HCT116 (cell line): ENCODE measurements at regions not wholly inside any gene's neighbourhood (a gene's known extent, or its start where the extent isn't known, plus 50 kb on each side); places are given as distances from the start of the nearest gene placed in this dataset.

Source experiments
- ATAC-seq: fragments of 200-7000 bp; cut with Tn5 transposase; 2 replicates; pipeline ENCODE4 v1.9.1; 2020; ENCODE audit warnings: mild to moderate bottlenecking, moderate library complexity
- BruUV-seq: library from RNA; stranded (reverse); fragments of 400-500 nt; replicated peaks from 2 replicates; lab custom pipeline; 2021; lab: Mats Ljungman, UMichigan
- CTCF ChIA-PET: fragments of 300-600 bp; sonication (Branson Sonifier 250); formaldehyde crosslinking; loops from one replicate; lab custom pipeline; 2021; ENCODE audit warnings: antibody characterized with exemption; lab: Charles Lee
- POLR2A ChIA-PET: fragments of 300-600, 350-600 bp; sonication (Branson Sonifier 250); formaldehyde crosslinking; loops from one replicate; lab custom pipeline; 2021; ENCODE audit warnings: antibody characterized with exemption; lab: Charles Lee
- RAD21 ChIA-PET, 2 experiments: fragments of 300-600 bp; sonication (Branson Sonifier 250); formaldehyde crosslinking; loops; one replicate each; lab custom pipeline; 2023; ENCODE audit warnings: low total read pairs in 2 of 2; ENCODE audit not compliant: uncharacterized antibody in 2 of 2, unreplicated experiment in 2 of 2, low non-redundant PET in 1 of 2; lab: Charles Lee
- DNase-seq: peaks from one replicate; pipeline ENCODE4 v3.0.0-alpha.2; 2010; ENCODE audit warnings: low read depth, low spot score
- H2AFZ ChIP-seq: fragments of 200-600 bp; shearing (Covaris generic), sonication (generic); 2 replicates; pipeline ENCODE4 v1.6.1; 2017; ENCODE audit warnings: low read depth, mixed run types, mixed read lengths, antibody characterized with exemption, low read length; ENCODE audit not compliant: poor library complexity, severe bottlenecking
- H3K27ac ChIP-seq: 2 replicates; pipeline ENCODE4 v1.5.1; 2012; ENCODE audit warnings: low read depth, low read length
- H3K27me3 ChIP-seq: fragments of 200-600 bp; sonication (generic); 2 replicates; pipeline ENCODE4 v1.6.1; 2016; ENCODE audit warnings: mixed run types, low read length, mixed read lengths; ENCODE audit not compliant: insufficient read depth
- H3K36me3 ChIP-seq, 2 experiments: fragments of 200-500 bp in 1 of 2; fragments of 200-600 bp in 1 of 2; sonication (Bioruptor generic) in 1 of 2; sonication (generic) in 1 of 2; 2 replicates each; pipeline versions ENCODE4 v1.5.1 to v1.6.1; 2014 to 2016; ENCODE audit warnings: low read length in 2 of 2, inconsistent platforms in 1 of 2, mixed read lengths in 1 of 2, mixed run types in 1 of 2; ENCODE audit not compliant: insufficient read depth in 2 of 2, control insufficient read depth in 1 of 2
- H3K4me1 ChIP-seq, 2 experiments: fragments of 200-600 bp in 1 of 2; sonication (generic) in 1 of 2; 2 replicates each; pipeline versions ENCODE4 v1.5.1 to v1.6.1; 2012 to 2017; ENCODE audit warnings: low read length in 2 of 2, inconsistent platforms in 1 of 2, mild to moderate bottlenecking in 1 of 2, mixed read lengths in 1 of 2, mixed run types in 1 of 2, moderate library complexity in 1 of 2; ENCODE audit not compliant: insufficient read depth in 2 of 2, control insufficient read depth in 1 of 2
- H3K4me2 ChIP-seq: fragments of 200-600 bp; sonication (generic); 2 replicates; pipeline ENCODE4 v1.6.1; 2017; ENCODE audit warnings: mixed run types, low read length, mixed read lengths
- H3K4me3 ChIP-seq, 2 experiments: fragments of 200-600 bp in 1 of 2; sonication (generic) in 1 of 2; replicated peaks in 1 of 2; 2 replicates each; pipeline ENCODE4 v1.5.1; 2011 to 2016; ENCODE audit warnings: low read length in 2 of 2, control low read depth in 1 of 2, low read depth in 1 of 2, mild to moderate bottlenecking in 1 of 2, mixed read lengths in 1 of 2, mixed run types in 1 of 2
- H3K79me2 ChIP-seq: fragments of 200-600 bp; sonication (generic); 2 replicates; pipeline ENCODE4 v1.6.1; 2017; ENCODE audit warnings: mild to moderate bottlenecking, mixed run types, low read length, moderate library complexity, mixed read lengths; ENCODE audit not compliant: insufficient read depth
- H3K9ac ChIP-seq: fragments of 200-600 bp; sonication (generic); 2 replicates; pipeline ENCODE4 v1.6.1; 2016; ENCODE audit warnings: low read length, mixed read lengths
- H3K9me2 ChIP-seq: fragments of 200-600 bp; sonication (generic), shearing (Covaris generic); 2 replicates; pipeline ENCODE4 v1.6.1; 2017; ENCODE audit warnings: mixed run types, mild to moderate bottlenecking, moderate library complexity; ENCODE audit not compliant: insufficient read depth
- H3K9me3 ChIP-seq, 2 experiments: fragments of 200-500 bp in 1 of 2; fragments of 200-600 bp in 1 of 2; sonication (Bioruptor generic) in 1 of 2; sonication (generic) in 1 of 2; 2 replicates each; pipeline ENCODE4 v1.6.1; 2014 to 2017; ENCODE audit warnings: low read length in 2 of 2, mixed read lengths in 2 of 2, inconsistent platforms in 1 of 2, low read depth in 1 of 2, mild to moderate bottlenecking in 1 of 2, mixed run types in 1 of 2, moderate library complexity in 1 of 2; ENCODE audit not compliant: control insufficient read depth in 1 of 2, insufficient read depth in 1 of 2
- H4K20me1 ChIP-seq: fragments of 200-600 bp; sonication (generic), shearing (Covaris generic); 2 replicates; pipeline ENCODE4 v1.6.1; 2017; ENCODE audit warnings: mixed run types, mild to moderate bottlenecking, moderate library complexity; ENCODE audit not compliant: insufficient read depth
- CEBPB ChIP-seq: IDR thresholded peaks from 2 replicates; pipeline ENCODE4 v1.6.1; 2012; ENCODE audit warnings: low read depth
- EGR1 ChIP-seq: IDR thresholded peaks from 2 replicates; pipeline ENCODE4 v1.6.1; 2012; ENCODE audit warnings: low read depth
- ELF1 ChIP-seq: IDR thresholded peaks from 2 replicates; pipeline ENCODE4 v1.6.1; 2012; ENCODE audit warnings: low read depth, borderline replicate concordance
- EZH2 ChIP-seq: fragments of 200-600 bp; sonication (generic); IDR thresholded peaks from 2 replicates; pipeline ENCODE4 v1.6.1; 2017; ENCODE audit warnings: antibody characterized with exemption, mixed run types
- FOSL1 ChIP-seq: IDR thresholded peaks from 2 replicates; pipeline ENCODE4 v1.6.1; 2012; ENCODE audit warnings: low read depth
- POLR2A ChIP-seq: IDR thresholded peaks from 2 replicates; pipeline ENCODE4 v1.7.0; 2011; ENCODE audit warnings: borderline replicate concordance; ENCODE audit not compliant: insufficient read depth, insufficient read length; ENCODE audit errors: extremely low read depth
- POLR2AphosphoS5 ChIP-seq: IDR thresholded peaks from 2 replicates; pipeline ENCODE4 v1.6.1; 2011; ENCODE audit warnings: mild to moderate bottlenecking, low read depth, low read length, moderate library complexity
- RAD21 ChIP-seq: IDR thresholded peaks from 2 replicates; pipeline ENCODE4 v1.6.1; 2012; ENCODE audit warnings: low read depth, mild to moderate bottlenecking
- SIN3A ChIP-seq: IDR thresholded peaks from 2 replicates; pipeline ENCODE4 v1.6.1; 2012; ENCODE audit warnings: low read depth
- SP1 ChIP-seq: IDR thresholded peaks from 2 replicates; pipeline ENCODE4 v1.6.1; 2012; ENCODE audit warnings: low read depth
- SRF ChIP-seq: IDR thresholded peaks from 2 replicates; pipeline ENCODE4 v1.6.1; 2012; ENCODE audit warnings: low read depth
- TCF7L2 ChIP-seq: IDR thresholded peaks from 2 replicates; pipeline ENCODE4 v1.7.0; 2011; ENCODE audit warnings: borderline replicate concordance, inconsistent platforms; ENCODE audit not compliant: insufficient read depth, insufficient read length; ENCODE audit errors: extremely low read depth
- YY1 ChIP-seq: IDR thresholded peaks from 2 replicates; pipeline ENCODE4 v1.6.1; 2011; ENCODE audit warnings: low read length, low read depth, moderate library complexity, mild to moderate bottlenecking; ENCODE audit not compliant: insufficient replicate concordance; ENCODE audit errors: extremely low read depth
- ZFX ChIP-seq: fragments of 450-650 bp; IDR thresholded peaks from 2 replicates; pipeline ENCODE4 v1.6.1; 2017
- intact Hi-C: fragments of 100-400 bp; cut with micrococcal nuclease; formaldehyde crosslinking; loops from 2 replicates; pipeline ENCODE4 v1.10.0; 2022
- TF ChIP-seq, protein P1 (sequence below): IDR thresholded peaks from 2 replicates; pipeline ENCODE4 v1.6.1; 2011; ENCODE audit warnings: mild to moderate bottlenecking, low read length, moderate library complexity; ENCODE audit not compliant: insufficient replicate concordance; ENCODE audit errors: extremely low read depth

DNA sequence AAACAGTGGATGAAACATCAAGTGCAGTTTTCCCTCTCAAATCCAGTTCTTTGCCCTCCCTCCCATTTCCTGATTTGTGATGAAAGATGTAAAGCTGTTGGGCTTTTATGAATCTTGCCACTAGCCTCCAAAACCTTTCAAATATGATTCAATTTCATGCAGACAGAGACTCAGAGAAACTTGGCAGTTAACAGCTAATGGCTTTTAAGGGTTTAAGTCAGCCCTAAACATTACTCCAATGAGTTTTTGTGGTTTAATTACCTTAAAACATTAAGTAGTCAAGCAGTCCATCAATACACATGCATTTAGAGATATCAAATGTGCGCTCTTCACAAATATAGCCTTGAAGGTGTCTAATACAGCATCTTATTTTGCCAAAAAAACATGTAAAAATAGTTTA lies 1594.0 kb upstream of the GOT2 start:
- no peaks in the 10 kb centered on the region for H3K27me3 ChIP-seq
- H3K9me2 ChIP-seq, result no peaks in the 10 kb centered on the region
- no peak overlapping the region for H3K9ac ChIP-seq
- H3K4me3 ChIP-seq, result no peak overlapping the region
- H3K4me1 ChIP-seq, result no peaks in the 10 kb centered on the region
- DNase-seq (no peak), ATAC-seq (no peak)
- intact Hi-C loops, result no loop called here
- H4K20me1 ChIP-seq, result no peaks in the 10 kb centered on the region
- CTCF ChIA-PET, result no interaction called here
- no TSS peak for BruUV-seq
- no peaks in the 10 kb centered on the region for H3K36me3 ChIP-seq
- H2AFZ ChIP-seq, result no peak overlapping the region
- peaks cover 0 to 21% of the 10 kb centered on the region in 2 experiments; a peak in 2 of 4 replicates for H3K9me3 ChIP-seq
- no peak overlapping the region for H3K27ac ChIP-seq
- no peaks in the 10 kb centered on the region for H3K79me2 ChIP-seq
- RAD21 ChIA-PET, result no interaction called here
- TF ChIP-seq, protein P1, sequence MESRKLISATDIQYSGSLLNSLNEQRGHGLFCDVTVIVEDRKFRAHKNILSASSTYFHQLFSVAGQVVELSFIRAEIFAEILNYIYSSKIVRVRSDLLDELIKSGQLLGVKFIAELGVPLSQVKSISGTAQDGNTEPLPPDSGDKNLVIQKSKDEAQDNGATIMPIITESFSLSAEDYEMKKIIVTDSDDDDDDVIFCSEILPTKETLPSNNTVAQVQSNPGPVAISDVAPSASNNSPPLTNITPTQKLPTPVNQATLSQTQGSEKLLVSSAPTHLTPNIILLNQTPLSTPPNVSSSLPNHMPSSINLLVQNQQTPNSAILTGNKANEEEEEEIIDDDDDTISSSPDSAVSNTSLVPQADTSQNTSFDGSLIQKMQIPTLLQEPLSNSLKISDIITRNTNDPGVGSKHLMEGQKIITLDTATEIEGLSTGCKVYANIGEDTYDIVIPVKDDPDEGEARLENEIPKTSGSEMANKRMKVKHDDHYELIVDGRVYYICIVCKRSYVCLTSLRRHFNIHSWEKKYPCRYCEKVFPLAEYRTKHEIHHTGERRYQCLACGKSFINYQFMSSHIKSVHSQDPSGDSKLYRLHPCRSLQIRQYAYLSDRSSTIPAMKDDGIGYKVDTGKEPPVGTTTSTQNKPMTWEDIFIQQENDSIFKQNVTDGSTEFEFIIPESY, result no peak
- TF ChIP-seq RAD21 (no peak), YY1 (no peak), POLR2A (no peak), EGR1 (no peak), SIN3A (no peak), ZFX (no peak), ELF1 (no peak), SRF (no peak), SP1 (no peak), FOSL1 (no peak), POLR2AphosphoS5 (no peak), EZH2 (no peak), CEBPB (no peak), TCF7L2 (no peak)
- no peak overlapping the region for H3K4me2 ChIP-seq
- POLR2A ChIA-PET, result no interaction called here
